ENCODE measurements at regions not wholly inside any gene's neighbourhood (a gene's known extent, or its start where the extent isn't known, plus 50 kb on each side); places are given as distances from the start of the nearest gene placed in this dataset.

- TF ChIP-seq SP1 (IDR thresholded peaks at IDR 0.05): no peak
- TF ChIP-seq ELF4 (IDR thresholded peaks at IDR 0.05): no peak
- no peak for TF ChIP-seq FOXK2 (IDR thresholded peaks at IDR 0.05)
- no peak for TF ChIP-seq TARDBP (IDR thresholded peaks at IDR 0.05)
- TF ChIP-seq LEF1 (IDR thresholded peaks at IDR 0.05; ENCODE audit: borderline replicate concordance): no peak
- no peak for TF ChIP-seq HDGF (IDR thresholded peaks at IDR 0.05; ENCODE audit: borderline replicate concordance)
- TF ChIP-seq L3MBTL2 (conservative IDR thresholded peaks at IDR 0.05): no peak
- no peak for TF ChIP-seq NFRKB (IDR thresholded peaks at IDR 0.05)
- TF ChIP-seq CTBP1 (IDR thresholded peaks at IDR 0.05; ENCODE audit: borderline replicate concordance): no peak
- TF ChIP-seq PKNOX1 (IDR thresholded peaks at IDR 0.05): no peak
- TF ChIP-seq BHLHE40 (IDR thresholded peaks at IDR 0.05; ENCODE audit: borderline replicate concordance): no peak
- no peak for TF ChIP-seq SUZ12 (IDR thresholded peaks at IDR 0.05)
- DNase-seq (ENCODE audit: extremely low spot score): no peak
- ChIA-PET CTCF (no interaction called here), POLR2A (no interaction called here)
Measured at GRCh38 chr16:31819948-31820347, 53.7 kb upstream of the ZNF267 start.
